A673 (cell line): ENCODE measurements at regions not wholly inside any gene's neighbourhood (a gene's known extent, or its start where the extent isn't known, plus 50 kb on each side); places are given as distances from the start of the nearest gene placed in this dataset.

Source experiments
- BruUV-seq: library from RNA; stranded (reverse); fragments of 400-500 nt; replicated peaks from 2 replicates; lab custom pipeline; 2021; lab: Mats Ljungman, UMichigan
- CTCF ChIA-PET: fragments of 300-600 bp; sonication (Branson Sonifier 250); formaldehyde crosslinking; loops from one replicate; lab custom pipeline; 2022; ENCODE audit warnings: antibody characterized with exemption; lab: Charles Lee
- POLR2A ChIA-PET: fragments of 300-600 bp; sonication (Branson Sonifier 250); formaldehyde crosslinking; loops from one replicate; lab custom pipeline; 2022; ENCODE audit warnings: antibody characterized with exemption; ENCODE audit not compliant: low non-redundant PET; lab: Charles Lee
- DNase-seq: peaks from one replicate; pipeline ENCODE4 v3.0.0-alpha.2; 2015; ENCODE audit warnings: low spot score
- H3K27ac ChIP-seq: fragments of 200-600 bp; sonication (generic); 2 replicates; pipeline ENCODE4 v1.5.1; 2016; ENCODE audit warnings: mixed run types, low read depth, mild to moderate bottlenecking, mixed read lengths, antibody characterized with exemption, low read length; ENCODE audit not compliant: poor library complexity, severe bottlenecking
- H3K27me3 ChIP-seq: fragments of 200-600 bp; sonication (generic); replicated peaks from 2 replicates; pipeline ENCODE4 v1.6.1; 2017; ENCODE audit warnings: mixed run types, low read depth, mild to moderate bottlenecking, mixed read lengths, antibody characterized with exemption, low read length; ENCODE audit not compliant: insufficient read depth, poor library complexity
- H3K36me3 ChIP-seq: fragments of 200-600 bp; sonication (generic); 2 replicates; pipeline ENCODE4 v1.6.1; 2016; ENCODE audit warnings: mixed run types, mild to moderate bottlenecking, mixed read lengths, antibody characterized with exemption, low read length; ENCODE audit not compliant: insufficient read depth, poor library complexity, severe bottlenecking
- H3K4me1 ChIP-seq: fragments of 200-600 bp; sonication (generic); 2 replicates; pipeline ENCODE4 v1.6.1; 2017; ENCODE audit warnings: mixed run types, mild to moderate bottlenecking, mixed read lengths, antibody characterized with exemption, low read length; ENCODE audit not compliant: insufficient read depth, poor library complexity, severe bottlenecking
- H3K4me3 ChIP-seq: fragments of 200-600 bp; sonication (generic); 2 replicates; pipeline ENCODE4 v1.5.1; 2016; ENCODE audit warnings: low read depth, mixed run types, mild to moderate bottlenecking, mixed read lengths, low read length; ENCODE audit not compliant: poor library complexity, severe bottlenecking
- H3K9me3 ChIP-seq: fragments of 200-600 bp; sonication (generic); 2 replicates; pipeline ENCODE4 v1.6.1; 2016; ENCODE audit warnings: mixed run types, low read depth, mild to moderate bottlenecking, mixed read lengths, antibody characterized with exemption, low read length; ENCODE audit not compliant: poor library complexity, severe bottlenecking
- CTCF ChIP-seq: fragments of 300-800, 200-600 bp; sonication (generic); conservative IDR thresholded peaks from 2 replicates; pipeline ENCODE4 v1.5.1; 2017; ENCODE audit warnings: low read depth, mild to moderate bottlenecking, antibody characterized with exemption, low read length, moderate library complexity, mixed read lengths
- EZH2 ChIP-seq: fragments of 200-600 bp; sonication (generic); IDR thresholded peaks from 2 replicates; pipeline ENCODE4 v1.6.1; 2017; ENCODE audit warnings: borderline replicate concordance, low read depth, mild to moderate bottlenecking, mixed read lengths, antibody characterized with exemption, low read length; ENCODE audit not compliant: poor library complexity, severe bottlenecking
- intact Hi-C: fragments of 100-400 bp; cut with micrococcal nuclease; formaldehyde crosslinking; loops from one replicate; pipeline ENCODE4 v1.10.0; 2022; ENCODE audit not compliant: unreplicated experiment

GRCh38 chr7:92967238-92967637, 130.9 kb upstream of the CDK6 start:
- Histone ChIP-seq H3K27ac (no peak overlapping the region), H3K36me3 (no peaks in the 10 kb centered on the region), H3K9me3 (no peaks in the 10 kb centered on the region), H3K4me1 (no peaks in the 10 kb centered on the region), H3K4me3 (no peak overlapping the region), H3K27me3 (no peaks in the 10 kb centered on the region)
- ChIA-PET POLR2A (no interaction called here), CTCF (no interaction called here)
- DNase-seq = no peak
- intact Hi-C loops = no loop called here
- BruUV-seq = no TSS peak
- TF ChIP-seq CTCF (no peak), EZH2 (no peak)

GRCh38 chr7:92964141-92964540, 127.8 kb upstream of the CDK6 start:
- no peak for TF ChIP-seq EZH2
- TF ChIP-seq CTCF = no peak
- no peak overlapping the region for H3K4me3 ChIP-seq
- ChIA-PET POLR2A (no interaction called here), CTCF (no interaction called here)
- intact Hi-C loops = no loop called here
- no peaks in the 10 kb centered on the region for H3K36me3 ChIP-seq
- H3K4me1 ChIP-seq = no peaks in the 10 kb centered on the region
- no peak for DNase-seq
- no peak overlapping the region for H3K27ac ChIP-seq
- BruUV-seq = no TSS peak
- H3K27me3 ChIP-seq = no peaks in the 10 kb centered on the region
- no peaks in the 10 kb centered on the region for H3K9me3 ChIP-seq

- intact Hi-C loops = no loop called here
- no peak for DNase-seq
- no TSS peak for BruUV-seq
- no peaks in the 10 kb centered on the region for H3K4me1 ChIP-seq
- H3K9me3 ChIP-seq = no peaks in the 10 kb centered on the region
- H3K27me3 ChIP-seq = no peaks in the 10 kb centered on the region
- no peak overlapping the region for H3K27ac ChIP-seq
- TF ChIP-seq EZH2 = no peak
- no peak for TF ChIP-seq CTCF
- POLR2A ChIA-PET = no interaction called here
- CTCF ChIA-PET = no interaction called here
- H3K36me3 ChIP-seq = no peaks in the 10 kb centered on the region
- no peak overlapping the region for H3K4me3 ChIP-seq
Measured at GRCh38 chr7:92963566-92963965, 127.2 kb upstream of the CDK6 start.
